Stimulated activated naive CD8-positive, alpha-beta T cell treated with anti-CD3 and anti-CD28 coated beads, Interleukin-15, amount 100 ng/mL, for 72 hours (primary cell): ENCODE measurements at regions not wholly inside any gene's neighbourhood (a gene's known extent, or its start where the extent isn't known, plus 50 kb on each side); places are given as distances from the start of the nearest gene placed in this dataset.
A peak's percentile ranks its signal among the peaks of the same experiment; 100 is the strongest.

Experiments used
- ATAC-seq: fragments of 150-1000 bp; cut with Tn5 transposase; 2 replicates; pipeline ENCODE4 v1.10.0; 2021; ENCODE audit warnings: mild to moderate bottlenecking, moderate library complexity
- DNase-seq, 2 donors: peaks; one replicate each; pipeline ENCODE4 v3.0.0; 2021 to 2022
- H3K27ac Mint-ChIP-seq, 2 donors: one replicate each; pipeline ENCODE4 v1.8.0; 2022; ENCODE audit warnings: mild to moderate bottlenecking in 2 of 2, mixed read lengths in 2 of 2, moderate library complexity in 2 of 2
- H3K27me3 Mint-ChIP-seq: one replicate; pipeline ENCODE4 v1.8.0; 2022; ENCODE audit warnings: mixed read lengths
- H3K4me1 Mint-ChIP-seq: one replicate; pipeline ENCODE4 v1.8.0; 2022; ENCODE audit warnings: mild to moderate bottlenecking, mixed read lengths
- H3K4me3 Mint-ChIP-seq, 2 donors: one replicate each; pipeline ENCODE4 v1.8.0; 2022; ENCODE audit warnings: mild to moderate bottlenecking in 2 of 2, mixed read lengths in 2 of 2, moderate library complexity in 1 of 2
- H3K9me3 Mint-ChIP-seq, 2 donors: one replicate each; pipeline ENCODE4 v1.8.0; 2022; ENCODE audit warnings: mixed read lengths in 2 of 2

DNA sequence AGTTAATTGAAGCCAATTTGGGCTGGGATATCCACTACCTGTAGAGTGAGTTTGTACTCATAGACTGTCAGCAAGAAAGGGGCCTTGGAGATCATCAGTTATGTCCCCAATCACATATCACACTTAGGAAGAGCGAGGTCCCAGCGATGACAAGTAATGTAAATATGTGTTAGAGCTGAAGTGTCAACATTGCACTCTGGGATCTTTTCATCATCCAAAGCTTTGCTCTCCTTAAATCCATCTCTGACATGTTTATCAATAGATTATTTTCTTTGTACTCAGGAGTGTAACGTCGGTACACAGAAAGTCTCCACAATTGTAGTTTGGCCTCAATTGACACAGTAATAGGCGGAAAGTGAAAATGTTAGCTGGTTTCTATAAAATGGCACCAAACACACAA is 113.7 kb upstream of the TPRG1 start:
- Mint-ChIP-seq H3K27ac (peak overlapping the region in 1 of 2 donors; percentile 2), H3K9me3 (peaks cover 14 to 19% of the 10 kb centered on the region in 2 donors), H3K4me3 (no peak overlapping the region), H3K27me3 (no peaks in the 10 kb centered on the region), H3K4me1 (no peaks in the 10 kb centered on the region)
- DNase-seq (no peak), ATAC-seq (no peak)

DNA sequence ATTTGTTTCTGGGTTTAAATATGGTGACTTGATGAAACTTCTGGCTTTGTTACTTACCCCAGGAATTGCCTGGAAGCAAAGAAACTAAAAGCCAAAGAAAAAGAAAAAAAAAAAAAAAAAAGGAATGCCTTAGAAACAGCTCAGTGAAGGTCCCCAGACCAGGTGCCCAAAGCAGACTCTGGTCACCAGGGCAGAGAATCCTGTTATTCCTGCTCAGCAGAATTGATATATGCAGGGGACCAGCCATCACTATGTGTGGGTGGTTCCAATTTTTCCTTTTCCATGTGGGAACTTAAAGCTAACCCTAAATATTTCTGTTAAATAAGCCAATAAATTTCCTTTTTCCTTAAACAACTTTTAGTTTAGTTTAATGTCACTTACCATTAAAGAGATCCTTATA is 100.8 kb upstream of the TPRG1 start:
- peaks cover 10% of the 10 kb centered on the region for H3K4me1 Mint-ChIP-seq
- H3K27ac Mint-ChIP-seq: no peak overlapping the region
- H3K9me3 Mint-ChIP-seq: peaks cover 0 to 10% of the 10 kb centered on the region in 2 donors
- H3K27me3 Mint-ChIP-seq: no peaks in the 10 kb centered on the region
- no peak overlapping the region for H3K4me3 Mint-ChIP-seq
- ATAC-seq (no peak), DNase-seq (no peak)

DNA sequence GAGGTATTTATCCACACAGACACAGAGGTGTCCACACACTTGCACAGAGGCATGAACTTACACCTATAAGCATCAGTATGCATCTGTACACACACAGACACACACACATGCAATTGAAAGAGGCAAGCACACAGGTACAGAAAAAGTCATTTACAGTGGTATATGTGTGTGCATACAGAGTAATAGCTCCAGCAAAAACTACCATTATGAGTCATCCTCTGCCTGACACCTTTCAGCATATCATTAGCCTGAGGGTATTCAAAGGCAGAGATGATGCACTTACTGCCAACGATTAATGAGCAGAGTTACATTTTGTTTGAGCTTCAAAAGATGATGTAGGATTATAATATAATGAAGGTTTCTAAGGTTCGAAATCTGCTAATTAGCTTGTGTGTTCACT is 100.3 kb upstream of the TPRG1 start:
- no peaks in the 10 kb centered on the region for H3K27me3 Mint-ChIP-seq
- H3K9me3 Mint-ChIP-seq: peaks cover 0 to 10% of the 10 kb centered on the region in 2 donors
- no peak overlapping the region for H3K4me3 Mint-ChIP-seq
- H3K27ac Mint-ChIP-seq: no peak overlapping the region
- ATAC-seq (peak; percentile 100), DNase-seq (peak in 1 of 2 donors; percentile 21)
- H3K4me1 Mint-ChIP-seq: peaks cover 10% of the 10 kb centered on the region

DNA sequence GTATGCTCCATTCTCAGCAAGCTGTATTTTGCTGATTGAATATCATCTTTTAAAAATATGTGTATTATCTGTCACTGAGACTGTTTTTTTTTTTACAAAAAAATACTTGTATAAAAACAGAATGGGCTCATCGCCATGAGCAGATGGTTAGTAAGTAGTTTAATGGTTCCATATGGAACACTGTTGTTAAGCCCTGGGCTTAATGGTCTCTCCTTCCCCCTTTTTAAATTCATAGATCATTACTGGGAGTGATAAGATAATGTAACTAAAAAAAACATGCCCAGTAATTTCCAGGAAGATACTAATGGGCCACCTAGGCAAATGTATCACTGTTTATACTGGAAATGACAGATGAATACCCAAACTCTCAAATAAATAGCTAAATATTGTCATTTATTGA is 95.3 kb upstream of the TPRG1 start:
- Mint-ChIP-seq H3K4me3 (no peak overlapping the region), H3K9me3 (no peaks in the 10 kb centered on the region), H3K27ac (no peak overlapping the region), H3K27me3 (no peaks in the 10 kb centered on the region), H3K4me1 (peaks cover 6% of the 10 kb centered on the region)
- DNase-seq: no peak
- ATAC-seq: no peak

DNA sequence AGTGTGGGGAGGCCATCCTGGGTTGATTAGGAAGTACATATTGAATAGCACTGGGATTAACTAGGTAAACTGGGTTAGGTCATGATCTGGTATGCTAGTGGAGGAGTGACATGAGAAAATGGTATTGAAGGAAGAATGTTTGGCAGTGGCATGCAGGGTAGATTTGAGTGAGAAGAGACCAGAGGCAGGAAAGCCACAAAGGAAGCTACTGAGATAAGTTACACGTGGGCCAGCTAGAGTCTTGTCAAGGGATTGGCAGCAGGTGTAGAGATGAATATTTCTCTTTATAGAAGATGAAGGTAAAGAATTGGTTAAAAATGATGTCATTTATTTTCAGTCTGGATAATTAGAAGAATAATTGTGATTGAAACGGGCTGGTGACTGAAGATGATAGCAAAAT is 91.0 kb upstream of the TPRG1 start:
- DNase-seq (no peak), ATAC-seq (no peak)
- Mint-ChIP-seq H3K9me3 (no peaks in the 10 kb centered on the region), H3K27me3 (no peaks in the 10 kb centered on the region), H3K4me1 (no peaks in the 10 kb centered on the region), H3K27ac (no peak overlapping the region), H3K4me3 (no peak overlapping the region)

DNA sequence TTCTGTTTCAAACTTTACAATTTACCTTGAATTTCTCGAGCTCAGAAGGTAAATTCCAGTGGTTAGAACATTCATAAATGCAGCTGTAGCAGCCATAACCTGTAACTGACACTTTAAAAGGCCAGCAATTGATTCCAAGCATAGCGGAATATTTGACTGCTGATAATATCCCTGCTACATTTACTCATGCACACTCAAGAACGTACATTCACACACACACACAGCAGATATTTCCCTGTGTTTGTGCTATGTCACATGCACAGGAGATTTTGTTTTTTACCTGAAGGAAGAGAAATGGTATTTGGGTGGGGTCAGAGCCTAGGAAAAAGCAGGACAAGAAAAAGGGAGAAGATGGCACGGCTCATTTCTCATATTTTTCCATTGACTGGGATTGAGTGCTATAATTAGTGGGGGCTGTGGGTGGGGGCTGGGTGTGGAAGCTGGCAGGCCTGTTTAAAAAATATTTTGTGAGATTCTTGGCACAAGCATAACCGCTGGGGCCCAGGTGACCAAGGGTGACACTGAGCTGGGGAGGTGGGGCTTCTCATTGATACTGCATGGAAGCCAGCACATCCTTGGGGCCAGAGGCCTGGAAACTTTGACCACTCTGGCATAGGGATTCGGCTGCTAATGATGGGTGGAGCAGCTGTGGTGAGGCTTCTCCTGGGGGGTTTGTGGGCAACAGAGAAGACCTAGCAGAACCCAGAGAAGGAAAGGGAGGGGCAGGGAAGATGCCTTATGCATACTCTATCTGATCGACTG is 88.9 kb upstream of the TPRG1 start:
- Mint-ChIP-seq H3K4me1 (no peaks in the 10 kb centered on the region), H3K4me3 (no peak overlapping the region), H3K27me3 (no peaks in the 10 kb centered on the region), H3K27ac (peak overlapping the region in 1 of 2 donors; percentile 63), H3K9me3 (peaks cover 2 to 8% of the 10 kb centered on the region in 2 donors)
- DNase-seq: no peak
- ATAC-seq: no peak

DNA sequence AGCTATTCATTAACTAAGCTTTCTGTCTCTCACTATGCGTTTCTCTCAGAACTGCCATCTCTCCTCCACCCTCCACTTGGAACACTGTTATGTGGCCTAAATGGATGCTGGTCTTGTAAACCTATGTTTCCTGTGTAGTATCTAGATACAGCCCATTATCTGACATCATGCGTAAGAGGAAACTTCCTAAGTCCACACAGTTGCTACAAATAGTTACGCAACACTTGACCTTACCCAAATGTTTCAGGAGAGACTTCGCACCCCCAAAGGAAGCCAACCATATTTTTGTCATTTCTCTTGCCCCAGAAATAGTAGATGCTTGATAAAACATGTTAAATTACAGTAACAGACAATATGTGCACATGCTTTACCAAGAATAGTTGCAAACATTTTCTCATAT is 87.2 kb upstream of the TPRG1 start:
- DNase-seq (no peak), ATAC-seq (no peak)
- Mint-ChIP-seq H3K4me1 (no peaks in the 10 kb centered on the region), H3K27me3 (no peaks in the 10 kb centered on the region), H3K9me3 (peaks cover 5 to 8% of the 10 kb centered on the region in 2 donors), H3K4me3 (no peak overlapping the region), H3K27ac (no peak overlapping the region)

DNA sequence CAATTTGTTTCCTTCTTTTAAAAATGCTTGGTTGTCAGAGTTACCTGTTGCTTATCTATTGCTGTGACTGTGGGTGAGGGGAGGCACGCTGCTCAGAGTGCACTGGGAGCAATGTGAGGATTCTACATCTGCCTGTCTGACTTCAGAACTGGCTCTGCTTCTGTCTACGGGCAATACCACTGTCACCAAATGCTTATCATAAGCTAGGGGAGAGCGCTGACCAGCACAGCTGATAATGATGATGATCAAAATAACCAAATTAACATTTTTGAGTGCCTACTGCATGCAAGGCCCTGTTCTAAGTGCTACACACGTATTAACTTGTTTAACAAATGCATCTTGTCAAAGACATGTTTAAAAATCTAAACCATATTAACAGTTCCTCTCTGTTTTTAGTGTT is 79.2 kb upstream of the TPRG1 start:
- DNase-seq (no peak), ATAC-seq (no peak)
- Mint-ChIP-seq H3K27ac (no peak overlapping the region), H3K27me3 (peaks cover 11% of the 10 kb centered on the region), H3K9me3 (peaks cover 2 to 5% of the 10 kb centered on the region in 2 donors), H3K4me1 (no peaks in the 10 kb centered on the region), H3K4me3 (no peak overlapping the region)

DNA sequence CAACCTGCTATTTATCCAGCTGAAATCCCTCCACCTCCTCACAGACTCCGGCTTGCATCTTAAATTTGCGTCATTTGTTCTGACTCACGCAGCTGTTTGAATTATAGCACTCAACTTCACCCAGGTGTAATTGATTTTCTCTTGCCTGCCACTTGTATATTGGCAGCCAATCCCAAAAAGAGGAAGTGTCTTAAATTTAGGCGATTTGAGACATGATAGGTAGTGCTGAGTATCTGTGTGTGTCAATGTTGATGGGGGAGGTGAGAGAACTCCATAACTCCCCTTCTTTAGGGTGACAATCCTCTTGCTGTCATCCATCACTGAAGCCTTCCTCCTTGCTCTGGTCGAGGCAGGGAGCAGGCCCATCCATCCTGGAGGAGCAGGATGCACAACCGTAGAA is 77.2 kb upstream of the TPRG1 start:
- Mint-ChIP-seq H3K9me3 (no peaks in the 10 kb centered on the region), H3K27me3 (peaks cover 11% of the 10 kb centered on the region), H3K4me3 (no peak overlapping the region), H3K27ac (no peak overlapping the region), H3K4me1 (no peaks in the 10 kb centered on the region)
- ATAC-seq (no peak), DNase-seq (no peak)

DNA sequence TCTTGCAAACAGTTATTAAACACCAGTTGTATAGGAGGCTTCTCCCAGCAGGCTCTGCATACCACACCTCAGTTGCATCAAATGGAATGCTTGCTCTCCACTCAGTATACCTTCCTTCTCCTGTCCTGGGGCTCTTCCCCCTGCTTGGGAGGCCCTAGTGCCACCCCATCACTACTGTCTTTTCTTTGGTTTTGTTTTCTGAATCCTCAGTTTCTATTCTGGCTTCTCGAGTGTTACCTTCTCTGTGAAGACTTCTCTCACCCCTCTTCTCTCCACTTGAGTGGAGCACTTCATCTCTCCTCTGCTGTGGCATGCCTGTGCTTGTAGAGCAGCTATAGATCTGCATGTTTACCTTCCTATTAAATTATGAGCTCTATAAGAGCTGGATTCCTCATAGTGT is 75.7 kb upstream of the TPRG1 start:
- no peaks in the 10 kb centered on the region for H3K4me1 Mint-ChIP-seq
- no peak overlapping the region for H3K27ac Mint-ChIP-seq
- DNase-seq (no peak), ATAC-seq (no peak)
- peaks cover 0 to 2% of the 10 kb centered on the region in 2 donors for H3K9me3 Mint-ChIP-seq
- H3K27me3 Mint-ChIP-seq: peaks cover 11% of the 10 kb centered on the region
- no peak overlapping the region for H3K4me3 Mint-ChIP-seq

DNA sequence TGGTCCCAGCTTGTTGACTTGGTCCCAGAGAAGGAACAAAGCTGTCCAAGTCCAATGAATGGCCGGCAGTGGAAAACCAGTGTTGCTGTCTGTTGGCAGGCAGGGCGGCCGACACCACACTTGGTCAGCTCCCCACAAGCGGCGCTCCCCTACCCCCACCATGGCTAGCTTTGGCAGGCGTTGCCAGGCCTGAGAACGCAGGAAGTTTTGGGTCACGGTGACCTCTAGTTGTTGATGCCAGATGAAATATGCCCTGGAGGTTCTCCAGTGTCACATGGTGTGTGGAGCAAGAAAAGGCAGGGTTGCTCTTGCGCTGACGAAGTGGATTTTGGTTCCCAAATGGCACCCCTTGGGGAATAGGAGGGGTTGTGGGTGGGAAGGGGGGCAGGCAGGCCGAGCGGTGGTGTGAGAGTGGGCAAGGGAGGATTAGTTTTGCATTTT is 72.7 kb upstream of the TPRG1 start:
- no peaks in the 10 kb centered on the region for H3K27me3 Mint-ChIP-seq
- DNase-seq: no peak

DNA sequence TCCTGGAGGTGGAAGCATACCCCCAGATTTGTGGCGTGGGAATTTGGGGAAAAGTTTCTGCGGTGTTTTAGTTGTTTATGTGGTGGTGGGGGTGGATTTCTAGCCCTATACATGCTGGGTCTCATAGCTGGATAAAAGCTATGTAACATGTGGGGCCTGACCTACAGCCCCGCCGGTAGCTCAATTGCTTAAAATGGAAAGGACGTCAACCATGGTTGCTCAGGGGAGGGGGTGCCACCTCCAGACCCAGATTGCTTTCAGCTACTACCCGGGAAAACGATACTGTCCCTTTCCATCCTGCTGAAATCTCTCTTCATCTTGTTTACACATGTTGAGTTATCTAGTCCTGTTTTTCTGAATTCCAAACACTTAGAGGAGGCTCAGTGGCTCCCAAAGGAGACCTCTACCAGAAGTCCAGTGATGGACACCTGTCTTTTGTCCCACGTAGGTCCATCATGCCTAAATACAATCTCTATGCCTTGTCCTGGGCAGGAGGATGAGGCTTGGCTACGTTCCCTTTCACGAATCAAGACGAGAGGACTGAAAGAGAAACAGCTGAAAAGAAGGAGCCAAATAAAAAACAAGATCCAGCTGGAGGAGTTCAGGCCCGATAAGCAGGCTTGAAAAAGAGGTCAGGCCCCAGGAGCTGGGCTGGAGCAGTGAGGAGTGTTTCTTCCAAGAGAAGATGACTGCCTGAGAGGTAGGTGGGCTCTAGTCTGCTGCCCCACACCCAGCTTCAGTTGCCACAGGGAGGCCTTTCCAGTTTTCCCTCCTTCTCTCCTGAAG is 72.1 kb upstream of the TPRG1 start:
- no peaks in the 10 kb centered on the region for H3K27me3 Mint-ChIP-seq
- peaks cover 0 to 6% of the 10 kb centered on the region in 2 donors for H3K9me3 Mint-ChIP-seq
- no peaks in the 10 kb centered on the region for H3K4me1 Mint-ChIP-seq
- H3K27ac Mint-ChIP-seq: no peak overlapping the region
- H3K4me3 Mint-ChIP-seq: no peak overlapping the region
- no peak for ATAC-seq
- no peak for DNase-seq

More for the DNA sequence above, 72.7 kb upstream of the TPRG1 start:
- peaks cover 0 to 6% of the 10 kb centered on the region in 2 donors for H3K9me3 Mint-ChIP-seq
- no peak overlapping the region for H3K4me3 Mint-ChIP-seq
- no peak for ATAC-seq
- no peaks in the 10 kb centered on the region for H3K4me1 Mint-ChIP-seq
- no peak overlapping the region for H3K27ac Mint-ChIP-seq

DNA sequence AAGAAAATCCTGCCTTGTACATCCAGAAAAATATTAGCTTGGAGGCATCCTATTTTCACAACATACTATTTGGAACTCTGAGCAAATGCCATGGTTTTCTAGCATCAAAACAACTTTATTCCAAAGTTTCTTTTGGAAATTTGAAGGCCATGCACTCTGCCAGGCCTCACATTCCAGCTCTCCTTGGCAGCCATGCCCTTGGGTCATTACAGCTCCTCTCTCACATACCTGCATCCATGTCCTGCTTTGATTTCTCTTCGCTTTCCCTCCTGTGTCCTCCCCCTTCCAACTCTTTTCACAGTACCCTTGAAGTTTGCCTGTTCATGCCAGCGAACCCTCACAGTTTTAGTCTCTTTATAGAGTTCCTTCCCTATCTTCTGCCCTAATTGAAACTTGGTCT is 70.9 kb upstream of the TPRG1 start:
- Mint-ChIP-seq H3K4me3 (no peak overlapping the region), H3K27me3 (no peaks in the 10 kb centered on the region), H3K27ac (no peak overlapping the region)

DNA sequence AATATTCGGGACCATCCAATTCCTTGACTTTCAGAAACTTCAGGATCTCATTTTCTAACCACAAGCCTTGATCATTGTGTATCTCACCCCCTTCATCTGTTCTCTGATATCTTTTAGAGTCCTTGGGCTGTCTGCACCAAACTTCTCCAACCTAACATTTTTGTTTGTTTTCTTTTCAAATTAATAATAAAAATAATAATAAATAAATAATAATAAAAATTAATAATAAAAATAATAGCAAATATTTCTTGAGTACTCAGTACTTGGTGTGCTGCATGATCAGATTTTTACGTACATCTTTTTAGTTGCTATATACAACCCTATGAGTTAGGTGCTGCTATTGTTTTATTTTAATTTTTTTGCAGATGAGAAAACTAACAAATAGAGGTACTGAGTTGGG is 70.2 kb upstream of the TPRG1 start:
- DNase-seq: no peak
- Mint-ChIP-seq H3K27me3 (no peaks in the 10 kb centered on the region), H3K9me3 (peaks cover 0 to 6% of the 10 kb centered on the region in 2 donors), H3K4me1 (no peaks in the 10 kb centered on the region), H3K27ac (no peak overlapping the region), H3K4me3 (no peak overlapping the region)
- ATAC-seq: no peak

More for the DNA sequence above, 70.9 kb upstream of the TPRG1 start:
- Mint-ChIP-seq H3K9me3 (peaks cover 0 to 6% of the 10 kb centered on the region in 2 donors), H3K4me1 (no peaks in the 10 kb centered on the region)
- ATAC-seq (no peak), DNase-seq (no peak)

DNA sequence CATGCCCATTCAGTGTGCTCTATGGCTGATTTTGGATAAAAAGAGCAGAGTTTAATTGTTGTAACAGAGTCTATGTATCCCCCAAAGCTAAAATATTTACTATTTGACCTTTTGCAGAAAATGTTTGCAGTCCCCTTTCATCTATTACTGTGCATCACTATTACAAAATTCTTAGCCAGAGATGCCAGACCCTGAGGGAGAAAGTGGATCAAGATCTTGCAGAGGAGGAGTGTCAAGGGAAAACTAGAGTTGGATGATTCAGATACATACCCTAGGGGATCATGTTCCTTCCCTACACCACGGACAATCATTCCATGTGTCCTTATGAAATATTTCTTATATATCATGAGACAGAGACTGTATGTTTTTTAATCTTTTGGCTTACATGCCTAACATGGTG is 68.6 kb upstream of the TPRG1 start:
- H3K4me3 Mint-ChIP-seq: no peak overlapping the region
- H3K27me3 Mint-ChIP-seq: no peaks in the 10 kb centered on the region
- no peaks in the 10 kb centered on the region for H3K4me1 Mint-ChIP-seq
- H3K27ac Mint-ChIP-seq: no peak overlapping the region
- ATAC-seq (no peak), DNase-seq (no peak)
- H3K9me3 Mint-ChIP-seq: peaks cover 0 to 6% of the 10 kb centered on the region in 2 donors

DNA sequence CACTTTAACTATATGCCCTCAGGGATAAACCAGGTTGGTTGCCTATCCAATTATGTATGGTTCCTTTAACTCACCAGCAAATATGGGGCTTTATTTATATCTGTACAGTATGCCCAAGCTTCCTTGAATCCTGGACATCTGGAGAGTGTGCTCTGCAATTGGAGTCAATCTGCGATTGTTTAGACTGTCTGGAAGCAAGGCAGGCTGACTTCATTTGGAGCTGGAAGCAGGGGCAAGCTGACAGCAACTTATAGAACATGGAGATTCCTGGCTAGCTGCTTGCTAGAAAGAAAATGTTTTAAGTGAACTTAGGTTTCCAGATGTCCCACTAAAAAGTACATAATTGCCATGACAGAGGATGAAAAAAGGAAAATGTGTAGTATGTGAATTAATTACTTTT is 63.7 kb upstream of the TPRG1 start:
- ATAC-seq (no peak), DNase-seq (no peak)

More for the DNA sequence above, 63.7 kb upstream of the TPRG1 start:
- Mint-ChIP-seq H3K9me3 (no peaks in the 10 kb centered on the region), H3K27me3 (peaks cover 17% of the 10 kb centered on the region), H3K4me3 (no peak overlapping the region), H3K27ac (no peak overlapping the region), H3K4me1 (no peaks in the 10 kb centered on the region)
